LNCaP clone FGC (cell line): ENCODE measurements at regions not wholly inside any gene's neighbourhood (a gene's known extent, or its start where the extent isn't known, plus 50 kb on each side); places are given as distances from the start of the nearest gene placed in this dataset.
"Not testable (repeated sequence)": the region's sequence is repeated elsewhere in the genome, so short reads cannot be mapped to it uniquely, and the experiment has no call there.

Experiments
- DNase-seq: peaks from one replicate; pipeline ENCODE4 v3.0.0-alpha.2; 2011; ENCODE audit warnings: low read depth
- H3K4me3 ChIP-seq: 2 replicates; pipeline ENCODE4 v1.5.1; 2011; ENCODE audit warnings: mild to moderate bottlenecking, low read depth, low read length, control low read depth
- CTCF ChIP-seq: IDR thresholded peaks from 2 replicates; pipeline ENCODE4 v1.5.1; 2012; ENCODE audit warnings: mild to moderate bottlenecking; ENCODE audit not compliant: control insufficient read depth, insufficient read depth; ENCODE audit errors: extremely low read depth

GRCh38 chr7:86130268-86130667 lies 513.4 kb upstream of the GRM3 start:
- DNase-seq = no peak
- no peak overlapping the region for H3K4me3 ChIP-seq
- no peak for TF ChIP-seq CTCF

- DNase-seq = no peak
- H3K4me3 ChIP-seq = no peak overlapping the region
- no peak for TF ChIP-seq CTCF
These were observed 520.2 kb upstream of the GRM3 start for GRCh38 chr7:86123476-86123875.

GRCh38 chr7:86094166-86094669 lies 549.5 kb upstream of the GRM3 start:
- TF ChIP-seq CTCF = no peak
- DNase-seq = no peak
- H3K4me3 ChIP-seq = no peak overlapping the region

- no peak for DNase-seq
- H3K4me3 ChIP-seq = no peak overlapping the region
- TF ChIP-seq CTCF = no peak
These were observed 552.3 kb upstream of the GRM3 start for GRCh38 chr7:86091369-86091768.

- no peak for TF ChIP-seq CTCF
- no peak for DNase-seq
These were observed 554.3 kb upstream of the GRM3 start for GRCh38 chr7:86089455-86089854.

GRCh38 chr7:86064572-86064971 lies 579.1 kb upstream of the GRM3 start:
- not testable (repeated sequence) for H3K4me3 ChIP-seq, DNase-seq

More at GRCh38 chr7:86089455-86089854, 554.3 kb upstream of the GRM3 start:
- no peak overlapping the region for H3K4me3 ChIP-seq

- H3K4me3 ChIP-seq = no peak overlapping the region
- TF ChIP-seq CTCF = no peak
- no peak for DNase-seq
These were observed 585.1 kb upstream of the GRM3 start for GRCh38 chr7:86058649-86059048.
